ENCODE measurements at regions not wholly inside any gene's neighbourhood (a gene's known extent, or its start where the extent isn't known, plus 50 kb on each side); places are given as distances from the start of the nearest gene placed in this dataset.

DNA sequence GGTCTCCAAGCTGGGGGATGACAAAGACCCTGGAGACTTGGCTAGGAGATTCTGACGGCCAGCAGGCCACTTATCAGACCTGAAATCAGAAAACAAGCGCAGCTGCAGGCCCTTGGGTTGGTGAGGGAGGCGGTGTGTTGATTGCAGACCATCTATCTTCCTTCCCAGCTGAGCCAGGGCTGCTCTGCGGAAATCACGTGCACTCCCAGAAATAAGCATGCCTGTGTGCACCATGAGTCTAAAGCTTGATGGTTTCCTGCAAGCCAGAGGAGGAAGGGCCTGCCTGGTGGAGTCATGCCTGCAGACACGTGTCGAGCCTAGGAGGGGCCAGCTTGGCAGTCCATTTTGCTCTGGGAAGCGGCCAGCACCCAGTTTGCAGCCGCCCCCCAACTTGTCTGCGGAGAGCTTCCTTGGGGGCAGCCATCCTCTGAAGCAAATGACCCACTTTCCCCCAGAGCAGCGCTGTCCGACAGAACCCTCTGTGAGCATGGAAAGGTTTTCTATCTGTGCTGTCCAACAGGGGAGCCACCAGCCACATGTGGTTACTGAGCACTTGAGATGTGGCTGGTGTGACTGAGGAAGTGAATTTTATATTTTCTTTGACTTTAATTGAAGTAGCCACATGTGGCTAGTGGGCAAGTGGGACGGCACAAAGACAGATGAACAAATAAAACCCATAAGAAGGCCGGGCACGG is 175.7 kb upstream of the BCOR start:
- TF ChIP-seq, protein P1, sequence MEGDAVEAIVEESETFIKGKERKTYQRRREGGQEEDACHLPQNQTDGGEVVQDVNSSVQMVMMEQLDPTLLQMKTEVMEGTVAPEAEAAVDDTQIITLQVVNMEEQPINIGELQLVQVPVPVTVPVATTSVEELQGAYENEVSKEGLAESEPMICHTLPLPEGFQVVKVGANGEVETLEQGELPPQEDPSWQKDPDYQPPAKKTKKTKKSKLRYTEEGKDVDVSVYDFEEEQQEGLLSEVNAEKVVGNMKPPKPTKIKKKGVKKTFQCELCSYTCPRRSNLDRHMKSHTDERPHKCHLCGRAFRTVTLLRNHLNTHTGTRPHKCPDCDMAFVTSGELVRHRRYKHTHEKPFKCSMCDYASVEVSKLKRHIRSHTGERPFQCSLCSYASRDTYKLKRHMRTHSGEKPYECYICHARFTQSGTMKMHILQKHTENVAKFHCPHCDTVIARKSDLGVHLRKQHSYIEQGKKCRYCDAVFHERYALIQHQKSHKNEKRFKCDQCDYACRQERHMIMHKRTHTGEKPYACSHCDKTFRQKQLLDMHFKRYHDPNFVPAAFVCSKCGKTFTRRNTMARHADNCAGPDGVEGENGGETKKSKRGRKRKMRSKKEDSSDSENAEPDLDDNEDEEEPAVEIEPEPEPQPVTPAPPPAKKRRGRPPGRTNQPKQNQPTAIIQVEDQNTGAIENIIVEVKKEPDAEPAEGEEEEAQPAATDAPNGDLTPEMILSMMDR (IDR thresholded peaks at IDR 0.05 in 4 of 5, conservative IDR thresholded peaks at IDR 0.05 in 1 of 5), result no peak
- no peak for TF ChIP-seq POLR2A (IDR thresholded peaks at IDR 0.05)
